HEK293T (cell line): ENCODE measurements at regions not wholly inside any gene's neighbourhood (a gene's known extent, or its start where the extent isn't known, plus 50 kb on each side); places are given as distances from the start of the nearest gene placed in this dataset.

Experiments
- ARNT ChIP-seq: fragments of 450-650 bp; IDR thresholded peaks from 2 replicates; pipeline ENCODE4 v1.6.1; 2017; ENCODE audit warnings: mild to moderate bottlenecking
- BHLHE40 ChIP-seq: fragments of 450-650 bp; IDR thresholded peaks from 2 replicates; pipeline ENCODE4 v1.6.1; 2016; ENCODE audit warnings: mild to moderate bottlenecking, moderate library complexity, borderline replicate concordance
- ELF4 ChIP-seq: fragments of 450-650 bp; IDR thresholded peaks from 2 replicates; pipeline ENCODE4 v1.6.1; 2017; ENCODE audit warnings: antibody characterized with exemption
- FOXM1 ChIP-seq: fragments of 450-650 bp; IDR thresholded peaks from 2 replicates; pipeline ENCODE4 v1.6.1; 2017; ENCODE audit warnings: mild to moderate bottlenecking, borderline replicate concordance
- HDGF ChIP-seq: fragments of 450-650 bp; IDR thresholded peaks from 2 replicates; pipeline ENCODE4 v1.6.1; 2017; ENCODE audit warnings: antibody characterized with exemption, borderline replicate concordance
- PKNOX1 ChIP-seq: fragments of 450-650 bp; IDR thresholded peaks from 2 replicates; pipeline ENCODE4 v1.6.1; 2016
- SP1 ChIP-seq: fragments of 450-650 bp; IDR thresholded peaks from 2 replicates; pipeline ENCODE4 v1.6.1; 2017
- TARDBP ChIP-seq: fragments of 450-650 bp; IDR thresholded peaks from 2 replicates; pipeline ENCODE4 v1.6.1; 2016
- ZNF384 ChIP-seq: fragments of 450-650 bp; IDR thresholded peaks from 2 replicates; pipeline ENCODE4 v1.6.1; 2016

GRCh38 chr2:53438692-53439091 lies 328.9 kb upstream of the CHAC2 start:
- TF ChIP-seq PKNOX1, result no peak
- TF ChIP-seq TARDBP, result no peak
- TF ChIP-seq BHLHE40, result no peak
- TF ChIP-seq FOXM1, result no peak
- no peak for TF ChIP-seq HDGF
- no peak for TF ChIP-seq ZNF384
- no peak for TF ChIP-seq ARNT
- no peak for TF ChIP-seq SP1
- TF ChIP-seq ELF4, result no peak
